Type B pancreatic cell (in vitro differentiated cells): ENCODE measurements at regions not wholly inside any gene's neighbourhood (a gene's known extent, or its start where the extent isn't known, plus 50 kb on each side); places are given as distances from the start of the nearest gene placed in this dataset.
"Not testable (repeated sequence)": the region's sequence is repeated elsewhere in the genome, so short reads cannot be mapped to it uniquely, and the experiment has no call there.

Source experiments
- DNase-seq: peaks from one replicate; pipeline ENCODE4 v3.0.0; 2021; ENCODE audit warnings: mixed read lengths; ENCODE audit not compliant: unreplicated experiment; ENCODE audit errors: extremely low spot score
- H3K27ac Mint-ChIP-seq: 2 replicates; pipeline ENCODE4 v1.8.0; 2021; ENCODE audit warnings: mild to moderate bottlenecking, mixed read lengths
- H3K27me3 Mint-ChIP-seq: 2 replicates; pipeline ENCODE4 v1.8.0; 2021; ENCODE audit warnings: mixed read lengths
- H3K36me3 Mint-ChIP-seq: 2 replicates; pipeline ENCODE4 v1.8.0; 2021; ENCODE audit warnings: mixed read lengths
- H3K4me1 Mint-ChIP-seq: one replicate; pipeline ENCODE4 v1.8.0; 2021; ENCODE audit warnings: mixed read lengths; ENCODE audit not compliant: unreplicated experiment
- H3K4me3 Mint-ChIP-seq: 2 replicates; pipeline ENCODE4 v1.8.0; 2021; ENCODE audit warnings: mild to moderate bottlenecking, mixed read lengths
- H3K9me3 Mint-ChIP-seq: 2 replicates; pipeline ENCODE4 v1.8.0; 2021; ENCODE audit warnings: mixed read lengths
- TF ChIP-seq, protein P1 (sequence below): fragments of 200-600 bp; sonication (generic); conservative IDR thresholded peaks from 2 replicates; pipeline ENCODE4 v1.5.0; 2021; ENCODE audit warnings: antibody characterized with exemption, mild to moderate bottlenecking

GRCh38 chr2:52416340-52416739 is 1351.3 kb upstream of the CHAC2 start:
- no peak overlapping the region for H3K27ac Mint-ChIP-seq
- H3K36me3 Mint-ChIP-seq: no peaks in the 10 kb centered on the region
- TF ChIP-seq, protein P1, sequence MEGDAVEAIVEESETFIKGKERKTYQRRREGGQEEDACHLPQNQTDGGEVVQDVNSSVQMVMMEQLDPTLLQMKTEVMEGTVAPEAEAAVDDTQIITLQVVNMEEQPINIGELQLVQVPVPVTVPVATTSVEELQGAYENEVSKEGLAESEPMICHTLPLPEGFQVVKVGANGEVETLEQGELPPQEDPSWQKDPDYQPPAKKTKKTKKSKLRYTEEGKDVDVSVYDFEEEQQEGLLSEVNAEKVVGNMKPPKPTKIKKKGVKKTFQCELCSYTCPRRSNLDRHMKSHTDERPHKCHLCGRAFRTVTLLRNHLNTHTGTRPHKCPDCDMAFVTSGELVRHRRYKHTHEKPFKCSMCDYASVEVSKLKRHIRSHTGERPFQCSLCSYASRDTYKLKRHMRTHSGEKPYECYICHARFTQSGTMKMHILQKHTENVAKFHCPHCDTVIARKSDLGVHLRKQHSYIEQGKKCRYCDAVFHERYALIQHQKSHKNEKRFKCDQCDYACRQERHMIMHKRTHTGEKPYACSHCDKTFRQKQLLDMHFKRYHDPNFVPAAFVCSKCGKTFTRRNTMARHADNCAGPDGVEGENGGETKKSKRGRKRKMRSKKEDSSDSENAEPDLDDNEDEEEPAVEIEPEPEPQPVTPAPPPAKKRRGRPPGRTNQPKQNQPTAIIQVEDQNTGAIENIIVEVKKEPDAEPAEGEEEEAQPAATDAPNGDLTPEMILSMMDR: peak; percentile 57
- peaks cover 8% of the 10 kb centered on the region for H3K27me3 Mint-ChIP-seq
- no peaks in the 10 kb centered on the region for H3K9me3 Mint-ChIP-seq
- DNase-seq: no peak
- peaks cover 5% of the 10 kb centered on the region for H3K4me1 Mint-ChIP-seq
- H3K4me3 Mint-ChIP-seq: no peak overlapping the region

DNA sequence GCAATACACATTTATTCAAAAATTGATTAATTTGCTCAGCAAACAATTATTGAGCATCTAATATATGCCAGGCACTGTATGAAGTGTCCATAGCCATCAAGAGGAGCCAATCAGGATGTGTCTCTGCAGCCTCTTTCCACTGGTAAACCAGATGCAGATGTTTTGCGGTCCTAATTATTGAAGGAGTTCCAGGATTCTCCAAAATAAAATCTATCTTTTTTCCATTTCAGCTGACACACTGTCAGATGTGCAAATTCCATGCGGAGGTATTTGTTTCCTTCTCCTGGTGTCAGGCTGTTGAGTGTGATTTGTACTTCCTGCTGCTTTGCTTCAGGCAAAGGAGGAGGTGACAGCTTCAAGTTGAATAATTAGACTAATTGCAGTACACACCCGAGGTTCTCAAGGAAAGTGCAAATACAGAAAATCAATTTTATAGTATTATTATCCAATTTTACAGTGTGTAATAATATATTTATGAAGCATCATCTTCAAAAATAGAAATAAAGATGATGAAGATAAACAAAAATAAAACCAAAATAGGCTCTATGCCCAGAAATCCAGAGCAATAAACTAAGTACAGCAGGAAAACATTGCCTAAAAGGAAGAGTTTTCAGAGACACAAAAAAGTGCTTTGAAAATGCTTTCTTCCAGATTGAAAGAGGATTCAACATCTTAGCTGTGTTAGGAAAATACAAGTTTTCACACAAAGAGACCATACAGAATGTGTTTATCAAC is 1352.9 kb upstream of the CHAC2 start:
- peaks cover 8% of the 10 kb centered on the region for H3K27me3 Mint-ChIP-seq

GRCh38 chr2:52409308-52410118 is 1358.1 kb upstream of the CHAC2 start:
- H3K4me3 Mint-ChIP-seq, H3K9me3 Mint-ChIP-seq, H3K27me3 Mint-ChIP-seq, DNase-seq, H3K4me1 Mint-ChIP-seq, H3K27ac Mint-ChIP-seq, H3K36me3 Mint-ChIP-seq: not testable (repeated sequence)
- TF ChIP-seq, protein P1: peak; percentile 42

More for the DNA sequence above, 1352.9 kb upstream of the CHAC2 start:
- peaks cover 5% of the 10 kb centered on the region for H3K4me1 Mint-ChIP-seq
- H3K9me3 Mint-ChIP-seq: no peaks in the 10 kb centered on the region
- no peak overlapping the region for H3K27ac Mint-ChIP-seq
- H3K4me3 Mint-ChIP-seq: no peak overlapping the region
- no peaks in the 10 kb centered on the region for H3K36me3 Mint-ChIP-seq
- TF ChIP-seq, protein P1: no peak
- no peak for DNase-seq

DNA sequence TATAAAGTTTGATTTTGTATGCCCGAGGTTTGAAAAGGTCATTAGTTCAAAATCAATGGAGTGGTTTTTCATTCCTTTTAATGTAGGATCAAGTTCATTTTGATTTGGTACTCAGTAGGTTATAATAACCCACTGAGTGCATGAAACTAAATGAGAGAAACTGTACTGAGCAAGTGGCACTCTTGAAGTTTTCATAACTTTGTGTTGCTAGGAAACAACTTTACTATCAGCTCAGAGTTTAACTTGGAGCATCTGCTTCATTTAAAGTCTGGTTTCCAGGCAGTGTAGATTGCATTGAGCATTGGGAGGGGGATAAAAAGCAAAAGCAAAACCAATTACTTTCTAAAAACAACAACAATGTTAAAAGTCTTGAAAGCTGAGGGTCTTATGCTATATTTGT is 1361.6 kb upstream of the CHAC2 start:
- H3K36me3 Mint-ChIP-seq: no peaks in the 10 kb centered on the region
- H3K4me1 Mint-ChIP-seq: no peaks in the 10 kb centered on the region
- TF ChIP-seq, protein P1: no peak
- no peak for DNase-seq
- H3K9me3 Mint-ChIP-seq: peaks cover 5% of the 10 kb centered on the region
- no peak overlapping the region for H3K4me3 Mint-ChIP-seq
- H3K27me3 Mint-ChIP-seq: no peaks in the 10 kb centered on the region
- H3K27ac Mint-ChIP-seq: no peak overlapping the region

GRCh38 chr2:52404866-52405265 is 1362.7 kb upstream of the CHAC2 start:
- no peaks in the 10 kb centered on the region for H3K36me3 Mint-ChIP-seq
- no peak overlapping the region for H3K4me3 Mint-ChIP-seq
- DNase-seq: no peak
- TF ChIP-seq, protein P1: no peak
- H3K9me3 Mint-ChIP-seq: peaks cover 5% of the 10 kb centered on the region
- no peaks in the 10 kb centered on the region for H3K27me3 Mint-ChIP-seq
- H3K4me1 Mint-ChIP-seq: no peaks in the 10 kb centered on the region
- no peak overlapping the region for H3K27ac Mint-ChIP-seq
